ENCODE measurements at regions not wholly inside any gene's neighbourhood (a gene's known extent, or its start where the extent isn't known, plus 50 kb on each side); places are given as distances from the start of the nearest gene placed in this dataset.

DNA sequence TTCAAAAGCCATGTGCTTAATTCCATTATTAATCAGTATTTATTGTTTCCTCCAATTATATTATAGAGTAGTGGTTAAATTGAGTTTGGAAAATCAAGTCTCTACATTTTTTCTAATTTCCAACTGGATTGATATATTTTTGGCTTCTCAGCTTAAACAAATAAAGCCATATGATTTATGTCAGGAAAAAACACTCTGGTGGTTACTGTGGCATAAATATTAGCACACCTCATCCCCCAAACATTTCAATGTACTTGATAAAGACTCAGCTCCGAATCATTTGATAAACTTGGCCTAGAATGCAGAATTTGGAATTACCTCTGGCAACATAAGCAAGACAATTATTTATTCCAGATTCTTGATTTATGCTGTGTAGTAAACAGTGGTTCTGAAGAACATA is 2313.8 kb downstream of the ARAP2 start:
- CTCF ChIA-PET, result no interaction called here
- no peak for DNase-seq (ENCODE audit: low read depth in 1 of 2, low spot score in 1 of 2)
- TF ChIP-seq PBX3 (IDR thresholded peaks at IDR 0.05) (no peak), CHD2 (IDR thresholded peaks at IDR 0.05; ENCODE audit: low read length, partially characterized antibody) (no peak), ZC3H11A (IDR thresholded peaks at IDR 0.05) (no peak), ZFP36 (IDR thresholded peaks at IDR 0.05; ENCODE audit: borderline replicate concordance, partially characterized antibody) (no peak)

DNA sequence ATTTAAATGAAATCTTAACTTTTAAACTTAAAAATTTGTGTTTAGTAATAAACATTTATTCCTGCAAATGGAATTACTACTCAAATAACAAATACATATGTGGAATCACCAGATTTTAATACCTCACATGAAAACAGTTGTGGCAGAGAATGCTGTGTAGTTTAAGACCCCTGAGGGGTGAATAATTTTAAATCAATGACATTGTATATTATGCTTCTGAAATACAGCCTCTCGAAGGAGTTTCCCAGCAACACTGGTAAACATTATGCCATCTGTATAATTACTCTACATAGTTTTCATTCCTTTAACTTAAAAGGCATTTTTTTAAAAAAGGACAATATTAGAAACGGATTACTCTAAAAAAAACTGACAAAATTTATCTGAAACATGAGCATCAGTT is 2313.3 kb downstream of the ARAP2 start:
- no peak overlapping the region for H3K27ac ChIP-seq
- POLR2A ChIA-PET, result no interaction called here
- CTCF ChIA-PET, result no interaction called here
- no peaks in the 10 kb centered on the region for H3K4me1 ChIP-seq
- WGBS (ENCODE audit: missing lambda C conversion rate), result 32% methylated on average over 2 of the region's 2 CpGs
- TF ChIP-seq GATA3 (IDR thresholded peaks at IDR 0.05; ENCODE audit: borderline replicate concordance) (no peak), NFE2L2 (conservative IDR thresholded peaks at IDR 0.05; ENCODE audit: low read length) (no peak), KDM1A (IDR thresholded peaks at IDR 0.05; ENCODE audit: low read depth) (no peak), ZFP36 (IDR thresholded peaks at IDR 0.05; ENCODE audit: borderline replicate concordance, partially characterized antibody) (no peak), BHLHE40 (IDR thresholded peaks at IDR 0.05; ENCODE audit: low read depth, low read length) (no peak), PBX3 (IDR thresholded peaks at IDR 0.05) (no peak), USF2 (IDR thresholded peaks at IDR 0.05) (no peak), CBX8 (IDR thresholded peaks at IDR 0.05) (no peak), ZC3H11A (IDR thresholded peaks at IDR 0.05) (no peak), HDAC2 (IDR thresholded peaks at IDR 0.05) (no peak), EP300 (IDR thresholded peaks at IDR 0.05) (no peak), KDM5A (IDR thresholded peaks at IDR 0.05) (no peak), RNF2 (IDR thresholded peaks at IDR 0.05; ENCODE audit: borderline replicate concordance, low read depth) (no peak), PHF8 (IDR thresholded peaks at IDR 0.05; ENCODE audit: borderline replicate concordance, low read depth) (no peak), NPAS2 (CRISPR knock-in tag; IDR thresholded peaks at IDR 0.05; ENCODE audit: borderline replicate concordance) (no peak), CEBPB (IDR thresholded peaks at IDR 0.05) (no peak)
- TF ChIP-seq, protein P1, sequence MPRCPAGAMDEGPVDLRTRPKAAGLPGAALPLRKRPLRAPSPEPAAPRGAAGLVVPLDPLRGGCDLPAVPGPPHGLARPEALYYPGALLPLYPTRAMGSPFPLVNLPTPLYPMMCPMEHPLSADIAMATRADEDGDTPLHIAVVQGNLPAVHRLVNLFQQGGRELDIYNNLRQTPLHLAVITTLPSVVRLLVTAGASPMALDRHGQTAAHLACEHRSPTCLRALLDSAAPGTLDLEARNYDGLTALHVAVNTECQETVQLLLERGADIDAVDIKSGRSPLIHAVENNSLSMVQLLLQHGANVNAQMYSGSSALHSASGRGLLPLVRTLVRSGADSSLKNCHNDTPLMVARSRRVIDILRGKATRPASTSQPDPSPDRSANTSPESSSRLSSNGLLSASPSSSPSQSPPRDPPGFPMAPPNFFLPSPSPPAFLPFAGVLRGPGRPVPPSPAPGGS (IDR thresholded peaks at IDR 0.05), result no peak
- TF ChIP-seq, protein P2, sequence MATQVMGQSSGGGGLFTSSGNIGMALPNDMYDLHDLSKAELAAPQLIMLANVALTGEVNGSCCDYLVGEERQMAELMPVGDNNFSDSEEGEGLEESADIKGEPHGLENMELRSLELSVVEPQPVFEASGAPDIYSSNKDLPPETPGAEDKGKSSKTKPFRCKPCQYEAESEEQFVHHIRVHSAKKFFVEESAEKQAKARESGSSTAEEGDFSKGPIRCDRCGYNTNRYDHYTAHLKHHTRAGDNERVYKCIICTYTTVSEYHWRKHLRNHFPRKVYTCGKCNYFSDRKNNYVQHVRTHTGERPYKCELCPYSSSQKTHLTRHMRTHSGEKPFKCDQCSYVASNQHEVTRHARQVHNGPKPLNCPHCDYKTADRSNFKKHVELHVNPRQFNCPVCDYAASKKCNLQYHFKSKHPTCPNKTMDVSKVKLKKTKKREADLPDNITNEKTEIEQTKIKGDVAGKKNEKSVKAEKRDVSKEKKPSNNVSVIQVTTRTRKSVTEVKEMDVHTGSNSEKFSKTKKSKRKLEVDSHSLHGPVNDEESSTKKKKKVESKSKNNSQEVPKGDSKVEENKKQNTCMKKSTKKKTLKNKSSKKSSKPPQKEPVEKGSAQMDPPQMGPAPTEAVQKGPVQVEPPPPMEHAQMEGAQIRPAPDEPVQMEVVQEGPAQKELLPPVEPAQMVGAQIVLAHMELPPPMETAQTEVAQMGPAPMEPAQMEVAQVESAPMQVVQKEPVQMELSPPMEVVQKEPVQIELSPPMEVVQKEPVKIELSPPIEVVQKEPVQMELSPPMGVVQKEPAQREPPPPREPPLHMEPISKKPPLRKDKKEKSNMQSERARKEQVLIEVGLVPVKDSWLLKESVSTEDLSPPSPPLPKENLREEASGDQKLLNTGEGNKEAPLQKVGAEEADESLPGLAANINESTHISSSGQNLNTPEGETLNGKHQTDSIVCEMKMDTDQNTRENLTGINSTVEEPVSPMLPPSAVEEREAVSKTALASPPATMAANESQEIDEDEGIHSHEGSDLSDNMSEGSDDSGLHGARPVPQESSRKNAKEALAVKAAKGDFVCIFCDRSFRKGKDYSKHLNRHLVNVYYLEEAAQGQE (IDR thresholded peaks at IDR 0.05), result no peak
- FAIRE-seq (no peak), ATAC-seq (no peak), DNase-seq (ENCODE audit: low read depth in 1 of 2, low spot score in 1 of 2) (no peak)
- no peak overlapping the region for H3K4me2 ChIP-seq
- no peaks in the 10 kb centered on the region for H3K9me3 ChIP-seq
- H3K4me3 ChIP-seq, result no peak overlapping the region

More for the DNA sequence above, 2313.8 kb downstream of the ARAP2 start:
- Histone ChIP-seq H3K9me3 (no peaks in the 10 kb centered on the region), H3K27ac (no peak overlapping the region), H3K4me2 (no peak overlapping the region), H3K4me3 (no peak overlapping the region), H3K4me1 (no peaks in the 10 kb centered on the region)
- 16% methylated on average over 1 of the region's 1 CpG for WGBS (ENCODE audit: missing lambda C conversion rate)
- FAIRE-seq, result no peak
- no peak for ATAC-seq
- POLR2A ChIA-PET, result no interaction called here
